Endothelial cell of umbilical vein (primary cell): ENCODE measurements at regions not wholly inside any gene's neighbourhood (a gene's known extent, or its start where the extent isn't known, plus 50 kb on each side); places are given as distances from the start of the nearest gene placed in this dataset.

Experiments used
- CTCF ChIP-seq, 2 donors: IDR thresholded peaks; 1 replicate in 1 of 2; 2 replicates in 1 of 2; pipeline ENCODE4 v1.5.1; 2011; ENCODE audit warnings: low read length in 2 of 2, mild to moderate bottlenecking in 2 of 2, moderate library complexity in 2 of 2, control low read depth in 1 of 2, inconsistent platforms in 1 of 2, low read depth in 1 of 2; ENCODE audit not compliant: insufficient read depth in 1 of 2; ENCODE audit errors: extremely low read depth in 1 of 2
- EZH2 ChIP-seq: IDR thresholded peaks from 2 replicates; pipeline ENCODE4 v1.6.1; 2012; ENCODE audit warnings: borderline replicate concordance, low read depth, mild to moderate bottlenecking, moderate library complexity, low read length, inconsistent platforms; ENCODE audit not compliant: severe bottlenecking
- JUN ChIP-seq: IDR thresholded peaks from 2 replicates; pipeline ENCODE4 v1.6.1; 2011; ENCODE audit warnings: borderline replicate concordance, low read depth; ENCODE audit not compliant: insufficient read length, insufficient read depth
- MAX ChIP-seq: IDR thresholded peaks from 2 replicates; pipeline ENCODE4 v1.6.1; 2011; ENCODE audit not compliant: insufficient read depth, insufficient read length
- POLR2A ChIP-seq: IDR thresholded peaks from 2 replicates; pipeline ENCODE4 v1.6.1; 2012; ENCODE audit warnings: low read depth, mild to moderate bottlenecking, control low read depth, low read length
- POLR2AphosphoS5 ChIP-seq: IDR thresholded peaks from 2 replicates; pipeline ENCODE4 v1.6.1; 2012; ENCODE audit warnings: low read depth, mild to moderate bottlenecking, control low read depth, low read length, moderate library complexity; ENCODE audit not compliant: insufficient read depth

GRCh38 chr11:16584569-16584968 lies 153.9 kb upstream of the C11orf58 start:
- TF ChIP-seq CTCF (IDR thresholded peaks at IDR 0.05; ENCODE audit: extremely low read depth in 1 of 2, insufficient read depth in 1 of 2, low read depth in 1 of 2, low read length in 2 of 2) (no peak), JUN (no peak), POLR2A (no peak), MAX (no peak), EZH2 (no peak), POLR2AphosphoS5 (no peak)
